GM13977 (cell line): ENCODE measurements at regions not wholly inside any gene's neighbourhood (a gene's known extent, or its start where the extent isn't known, plus 50 kb on each side); places are given as distances from the start of the nearest gene placed in this dataset.

ENCODE experiments used
- DNase-seq: peaks from one replicate; pipeline ENCODE4 v3.0.0; 2012; ENCODE audit warnings: low spot score
- CTCF ChIP-seq: IDR thresholded peaks from 2 replicates; pipeline ENCODE4 v1.5.1; 2012; ENCODE audit warnings: mild to moderate bottlenecking, control low read depth; ENCODE audit not compliant: insufficient read depth; ENCODE audit errors: extremely low read depth, missing control alignments
- in situ Hi-C: fragments of 300-500 bp; cut with MboI; formaldehyde crosslinking; loops from one replicate; pipeline ENCODE4 v1.12.0; 2022; ENCODE audit warnings: low sequenced_read_pairs, low pct_unique_long_range_greater_than_20kb, mixed read lengths, inconsistent platforms; ENCODE audit not compliant: unreplicated experiment

- TF ChIP-seq CTCF, result no peak
- in situ Hi-C loops, result no loop called here
- DNase-seq, result no peak
Observed at GRCh38 chr6:11333132-11333849, 100.8 kb upstream of the NEDD9 start.

- TF ChIP-seq CTCF, result no peak
- in situ Hi-C loops, result no loop called here
- DNase-seq, result no peak
Observed at GRCh38 chr6:11332463-11332862, 100.0 kb upstream of the NEDD9 start.

GRCh38 chr6:11331111-11331510 is 98.6 kb upstream of the NEDD9 start:
- no peak for TF ChIP-seq CTCF
- no peak for DNase-seq
- in situ Hi-C loops, result no loop called here

GRCh38 chr6:11330413-11330760 is 97.9 kb upstream of the NEDD9 start:
- in situ Hi-C loops, result no loop called here
- TF ChIP-seq CTCF, result no peak
- DNase-seq, result no peak

- in situ Hi-C loops, result no loop called here
- DNase-seq, result no peak
Observed at GRCh38 chr6:11329726-11330412, 97.4 kb upstream of the NEDD9 start.

GRCh38 chr6:11328613-11329247 is 96.3 kb upstream of the NEDD9 start:
- in situ Hi-C loops, result no loop called here

More at GRCh38 chr6:11329726-11330412, 97.4 kb upstream of the NEDD9 start:
- TF ChIP-seq CTCF, result no peak

More at GRCh38 chr6:11328613-11329247, 96.3 kb upstream of the NEDD9 start:
- TF ChIP-seq CTCF, result no peak
- DNase-seq, result no peak
